Stimulated activated naive B cell treated with anti-CD40 and anti-IgM and Interleukin-4, amounts not matched to agents 10 μg/mL and 1 μg/mL and 100 μg/mL, for 72 hours (primary cell): ENCODE measurements at regions not wholly inside any gene's neighbourhood (a gene's known extent, or its start where the extent isn't known, plus 50 kb on each side); places are given as distances from the start of the nearest gene placed in this dataset.
"Not testable (repeated sequence)": the region's sequence is repeated elsewhere in the genome, so short reads cannot be mapped to it uniquely, and the experiment has no call there.

ENCODE experiments used
- ATAC-seq, 2 donors: fragments of 150-1000 bp; cut with Tn5 transposase; replicated peaks; 2 replicates each; pipeline ENCODE4 v1.10.0; 2021; ENCODE audit warnings: moderate library complexity in 1 of 2
- DNase-seq: peaks from one replicate; pipeline ENCODE4 v3.0.0; 2021
- H3K27ac Mint-ChIP-seq: one replicate; pipeline ENCODE4 v1.8.0; 2022; ENCODE audit warnings: mild to moderate bottlenecking, mixed read lengths
- H3K27me3 Mint-ChIP-seq, 2 donors: one replicate each; pipeline ENCODE4 v1.8.0; 2022; ENCODE audit warnings: mixed read lengths in 2 of 2
- H3K36me3 Mint-ChIP-seq, 2 donors: one replicate each; pipeline ENCODE4 v1.8.0; 2022; ENCODE audit warnings: mixed read lengths in 2 of 2, mild to moderate bottlenecking in 1 of 2
- H3K4me1 Mint-ChIP-seq, 2 donors: one replicate each; pipeline ENCODE4 v1.8.0; 2022; ENCODE audit warnings: mixed read lengths in 2 of 2, mild to moderate bottlenecking in 1 of 2
- H3K4me3 Mint-ChIP-seq, 2 donors: one replicate each; pipeline ENCODE4 v1.8.0; 2022; ENCODE audit warnings: mild to moderate bottlenecking in 2 of 2, mixed read lengths in 2 of 2, moderate library complexity in 1 of 2
- H3K9me3 Mint-ChIP-seq, 2 donors: one replicate each; pipeline ENCODE4 v1.8.0; 2022; ENCODE audit warnings: mixed read lengths in 2 of 2, mild to moderate bottlenecking in 1 of 2

GRCh38 chr6:14398953-14399352 is 281.4 kb downstream of the CD83 start:
- H3K27ac Mint-ChIP-seq, result peak overlapping the region; percentile 25
- no peaks in the 10 kb centered on the region for H3K27me3 Mint-ChIP-seq
- ATAC-seq (no peak), DNase-seq (no peak)
- H3K4me3 Mint-ChIP-seq, result no peak overlapping the region
- peaks cover 0 to 3% of the 10 kb centered on the region in 2 donors for H3K9me3 Mint-ChIP-seq
- peaks cover 21 to 38% of the 10 kb centered on the region in 2 donors for H3K4me1 Mint-ChIP-seq
- H3K36me3 Mint-ChIP-seq, result peaks cover 9 to 42% of the 10 kb centered on the region in 2 donors

GRCh38 chr6:14399635-14400034 is 282.1 kb downstream of the CD83 start:
- no peak overlapping the region for H3K4me3 Mint-ChIP-seq
- H3K36me3 Mint-ChIP-seq, result peaks cover 11 to 45% of the 10 kb centered on the region in 2 donors
- no peak for DNase-seq
- no peaks in the 10 kb centered on the region for H3K27me3 Mint-ChIP-seq
- H3K4me1 Mint-ChIP-seq, result peaks cover 22 to 34% of the 10 kb centered on the region in 2 donors
- H3K9me3 Mint-ChIP-seq, result peaks cover 0 to 3% of the 10 kb centered on the region in 2 donors
- H3K27ac Mint-ChIP-seq, result no peak overlapping the region
- no peak for ATAC-seq

- peaks cover 10 to 57% of the 10 kb centered on the region in 2 donors for H3K36me3 Mint-ChIP-seq
- no peak for ATAC-seq
- H3K27me3 Mint-ChIP-seq, result no peaks in the 10 kb centered on the region
- DNase-seq, result no peak
- no peak overlapping the region for H3K27ac Mint-ChIP-seq
- H3K9me3 Mint-ChIP-seq, result peaks cover 0 to 3% of the 10 kb centered on the region in 2 donors
- no peak overlapping the region for H3K4me3 Mint-ChIP-seq
- peaks cover 16 to 18% of the 10 kb centered on the region in 2 donors for H3K4me1 Mint-ChIP-seq
Measured at GRCh38 chr6:14401246-14401645, 283.7 kb downstream of the CD83 start.

GRCh38 chr6:14406614-14407331 is 289.2 kb downstream of the CD83 start:
- Mint-ChIP-seq H3K36me3 (peaks cover 15 to 48% of the 10 kb centered on the region in 2 donors), H3K27ac (no peak overlapping the region), H3K9me3 (peaks cover 0 to 1% of the 10 kb centered on the region in 2 donors), H3K4me1 (peaks cover 8 to 9% of the 10 kb centered on the region in 2 donors), H3K27me3 (no peaks in the 10 kb centered on the region), H3K4me3 (no peak overlapping the region)
- DNase-seq, result no peak
- no peak for ATAC-seq

GRCh38 chr6:14408446-14408845 is 290.9 kb downstream of the CD83 start:
- ATAC-seq (no peak), DNase-seq (no peak)
- H3K27ac Mint-ChIP-seq, result no peak overlapping the region
- H3K36me3 Mint-ChIP-seq, result peaks cover 15 to 41% of the 10 kb centered on the region in 2 donors
- no peak overlapping the region for H3K4me3 Mint-ChIP-seq
- H3K9me3 Mint-ChIP-seq, result peaks cover 0 to 1% of the 10 kb centered on the region in 2 donors
- no peaks in the 10 kb centered on the region for H3K27me3 Mint-ChIP-seq
- H3K4me1 Mint-ChIP-seq, result peaks cover 8 to 9% of the 10 kb centered on the region in 2 donors

- ATAC-seq (no peak), DNase-seq (no peak)
- peaks cover 3 to 6% of the 10 kb centered on the region in 2 donors for H3K9me3 Mint-ChIP-seq
- no peak overlapping the region for H3K4me3 Mint-ChIP-seq
- no peaks in the 10 kb centered on the region for H3K27me3 Mint-ChIP-seq
- H3K4me1 Mint-ChIP-seq, result peaks cover under 1 to 2% of the 10 kb centered on the region in 2 donors
- no peak overlapping the region for H3K27ac Mint-ChIP-seq
- H3K36me3 Mint-ChIP-seq, result peaks cover 18 to 33% of the 10 kb centered on the region in 2 donors
Measured at GRCh38 chr6:14412026-14412425, 294.5 kb downstream of the CD83 start.

- ATAC-seq (no peak), DNase-seq (no peak)
- Mint-ChIP-seq H3K27me3 (no peaks in the 10 kb centered on the region), H3K9me3 (peaks cover 3 to 6% of the 10 kb centered on the region in 2 donors), H3K27ac (no peak overlapping the region), H3K4me1 (no peaks in the 10 kb centered on the region), H3K4me3 (no peak overlapping the region), H3K36me3 (peaks cover 9 to 29% of the 10 kb centered on the region in 2 donors)
Measured at GRCh38 chr6:14415452-14415851, 297.9 kb downstream of the CD83 start.

GRCh38 chr6:14417377-14417776 is 299.8 kb downstream of the CD83 start:
- Mint-ChIP-seq H3K27me3 (no peaks in the 10 kb centered on the region), H3K4me3 (no peak overlapping the region), H3K4me1 (peaks cover under 1 to 3% of the 10 kb centered on the region in 2 donors), H3K9me3 (peaks cover 3 to 6% of the 10 kb centered on the region in 2 donors), H3K36me3 (peaks cover 9 to 31% of the 10 kb centered on the region in 2 donors), H3K27ac (no peak overlapping the region)
- no peak for DNase-seq
- ATAC-seq, result no peak

- not testable (repeated sequence) for DNase-seq, H3K4me3 Mint-ChIP-seq, ATAC-seq, H3K27ac Mint-ChIP-seq, H3K27me3 Mint-ChIP-seq, H3K9me3 Mint-ChIP-seq
- Mint-ChIP-seq H3K4me1 (peaks cover 15 to 18% of the 10 kb centered on the region in 2 donors), H3K36me3 (peaks cover 15 to 36% of the 10 kb centered on the region in 2 donors)
Measured at GRCh38 chr6:14419224-14419623, 301.7 kb downstream of the CD83 start.

GRCh38 chr6:14422061-14422460 is 304.5 kb downstream of the CD83 start:
- no peaks in the 10 kb centered on the region for H3K27me3 Mint-ChIP-seq
- ATAC-seq (no peak), DNase-seq (no peak)
- H3K36me3 Mint-ChIP-seq, result peaks cover 6 to 21% of the 10 kb centered on the region in 2 donors
- H3K4me3 Mint-ChIP-seq, result no peak overlapping the region
- no peak overlapping the region for H3K27ac Mint-ChIP-seq
- peaks cover 27 to 29% of the 10 kb centered on the region in 2 donors for H3K4me1 Mint-ChIP-seq
- H3K9me3 Mint-ChIP-seq, result peaks cover 2 to 4% of the 10 kb centered on the region in 2 donors

GRCh38 chr6:14422917-14423316 is 305.3 kb downstream of the CD83 start:
- peaks cover 6 to 19% of the 10 kb centered on the region in 2 donors for H3K36me3 Mint-ChIP-seq

GRCh38 chr6:14423330-14423729 is 305.8 kb downstream of the CD83 start:
- Mint-ChIP-seq H3K4me1 (peaks cover 27 to 36% of the 10 kb centered on the region in 2 donors), H3K27ac (peak overlapping the region; percentile 92), H3K4me3 (no peak overlapping the region), H3K9me3 (peaks cover 2 to 4% of the 10 kb centered on the region in 2 donors), H3K27me3 (no peaks in the 10 kb centered on the region), H3K36me3 (peaks cover 6 to 17% of the 10 kb centered on the region in 2 donors)
- DNase-seq (no peak), ATAC-seq (no peak)

More at GRCh38 chr6:14422917-14423316, 305.3 kb downstream of the CD83 start:
- DNase-seq (no peak), ATAC-seq (no peak)
- Mint-ChIP-seq H3K9me3 (peaks cover 2 to 4% of the 10 kb centered on the region in 2 donors), H3K27me3 (no peaks in the 10 kb centered on the region), H3K4me1 (peaks cover 27 to 32% of the 10 kb centered on the region in 2 donors), H3K27ac (peak overlapping the region; percentile 92), H3K4me3 (peak overlapping the region in 1 of 2 donors; percentile 37)

GRCh38 chr6:14423955-14424354 is 306.4 kb downstream of the CD83 start:
- Mint-ChIP-seq H3K9me3 (peaks cover 2 to 4% of the 10 kb centered on the region in 2 donors), H3K36me3 (peaks cover 6 to 17% of the 10 kb centered on the region in 2 donors), H3K27me3 (no peaks in the 10 kb centered on the region), H3K4me1 (peaks cover 29 to 39% of the 10 kb centered on the region in 2 donors), H3K4me3 (peak overlapping the region; percentile 25 to 30), H3K27ac (peak overlapping the region; percentile 86)
- peak in 1 of 2 donors; percentile 6 for ATAC-seq
- DNase-seq, result no peak

GRCh38 chr6:14425805-14426204 is 308.2 kb downstream of the CD83 start:
- Mint-ChIP-seq H3K27ac (peak overlapping the region; percentile 37), H3K27me3 (no peaks in the 10 kb centered on the region), H3K36me3 (peaks cover 6 to 18% of the 10 kb centered on the region in 2 donors), H3K4me1 (peaks cover 28 to 41% of the 10 kb centered on the region in 2 donors), H3K9me3 (peaks cover 2 to 4% of the 10 kb centered on the region in 2 donors), H3K4me3 (no peak overlapping the region)
- no peak for ATAC-seq
- no peak for DNase-seq

GRCh38 chr6:14426281-14426680 is 308.7 kb downstream of the CD83 start:
- H3K4me1 Mint-ChIP-seq, result peaks cover 28 to 43% of the 10 kb centered on the region in 2 donors
- no peak for DNase-seq
- H3K4me3 Mint-ChIP-seq, result no peak overlapping the region
- no peaks in the 10 kb centered on the region for H3K27me3 Mint-ChIP-seq
- no peak for ATAC-seq
- peaks cover 2 to 4% of the 10 kb centered on the region in 2 donors for H3K9me3 Mint-ChIP-seq
- peaks cover 6 to 18% of the 10 kb centered on the region in 2 donors for H3K36me3 Mint-ChIP-seq
- H3K27ac Mint-ChIP-seq, result peak overlapping the region; percentile 37
